Thymus (tissue), 11 donors: ENCODE measurements at regions not wholly inside any gene's neighbourhood (a gene's known extent, or its start where the extent isn't known, plus 50 kb on each side); places are given as distances from the start of the nearest gene placed in this dataset.

Source experiments
- DNase-seq, 9 donors: peaks; one replicate each; pipeline ENCODE4 v3.0.0-alpha.2; 2013; ENCODE audit warnings: low spot score in 9 of 9, low read depth in 6 of 9, missing footprints in 1 of 9
- H3K27ac ChIP-seq, 2 donors: one replicate each; pipeline ENCODE4 v1.5.1; 2013; ENCODE audit warnings: control low read depth in 1 of 2, low read depth in 1 of 2, low read length in 1 of 2, mild to moderate bottlenecking in 1 of 2, moderate library complexity in 1 of 2
- H3K27me3 ChIP-seq, 2 donors: one replicate each; pipeline ENCODE4 v1.5.1; 2013; ENCODE audit warnings: low read length in 1 of 2; ENCODE audit not compliant: control insufficient read depth in 2 of 2, insufficient read depth in 1 of 2
- H3K36me3 ChIP-seq, 2 donors: one replicate each; pipeline ENCODE4 v1.5.1; 2013; ENCODE audit warnings: low read length in 1 of 2, mild to moderate bottlenecking in 1 of 2, moderate library complexity in 1 of 2; ENCODE audit not compliant: control insufficient read depth in 2 of 2, insufficient read depth in 2 of 2
- H3K4me1 ChIP-seq, 2 donors: one replicate each; pipeline ENCODE4 v1.5.1; 2013; ENCODE audit warnings: low read length in 2 of 2; ENCODE audit not compliant: control insufficient read depth in 2 of 2, insufficient read depth in 2 of 2
- H3K4me3 ChIP-seq, 2 donors: one replicate each; pipeline ENCODE4 v1.5.1; 2013; ENCODE audit warnings: low read length in 2 of 2, control low read depth in 1 of 2, mild to moderate bottlenecking in 1 of 2
- H3K9me3 ChIP-seq, 2 donors: one replicate each; pipeline ENCODE4 v1.5.1; 2013; ENCODE audit warnings: low read length in 1 of 2, mild to moderate bottlenecking in 1 of 2; ENCODE audit not compliant: control insufficient read depth in 2 of 2, insufficient read depth in 1 of 2
- WGBS: extraction: QIAGEN DNeasy Blood & Tissue Kit; methylation state at CpG from one replicate; pipeline ENCODE4 v1.1.7; 2013; 5-methylcytosine and 5-hydroxymethylcytosine counted together
- donor health status: healthy.

GRCh38 chr10:2380218-2380617 is 642.9 kb upstream of the ADARB2 start:
- H3K4me3 ChIP-seq, result no peak overlapping the region
- H3K4me1 ChIP-seq, result no peaks in the 10 kb centered on the region
- 91% methylated on average over 8 of the region's 8 CpGs for WGBS
- no peaks in the 10 kb centered on the region for H3K36me3 ChIP-seq
- H3K9me3 ChIP-seq, result peaks cover 0 to 15% of the 10 kb centered on the region in 2 donors
- DNase-seq, result no peak
- no peaks in the 10 kb centered on the region for H3K27me3 ChIP-seq
- no peak overlapping the region for H3K27ac ChIP-seq

- Histone ChIP-seq H3K36me3 (no peaks in the 10 kb centered on the region), H3K4me1 (no peaks in the 10 kb centered on the region), H3K27ac (no peak overlapping the region), H3K4me3 (no peak overlapping the region), H3K9me3 (no peaks in the 10 kb centered on the region), H3K27me3 (no peaks in the 10 kb centered on the region)
- DNase-seq, result no peak
- WGBS, result 91% methylated on average over 5 of the region's 5 CpGs
These were observed 629.8 kb upstream of the ADARB2 start for GRCh38 chr10:2367083-2367482.

- H3K4me1 ChIP-seq, result no peaks in the 10 kb centered on the region
- H3K27ac ChIP-seq, result no peak overlapping the region
- H3K4me3 ChIP-seq, result no peak overlapping the region
- H3K27me3 ChIP-seq, result no peaks in the 10 kb centered on the region
- H3K9me3 ChIP-seq, result no peaks in the 10 kb centered on the region
- no peak for DNase-seq
- H3K36me3 ChIP-seq, result no peaks in the 10 kb centered on the region
These were observed 629.1 kb upstream of the ADARB2 start for GRCh38 chr10:2366264-2366931.

GRCh38 chr10:2362331-2362730 is 625.0 kb upstream of the ADARB2 start:
- no peaks in the 10 kb centered on the region for H3K27me3 ChIP-seq
- DNase-seq, result no peak
- no peaks in the 10 kb centered on the region for H3K36me3 ChIP-seq
- no peaks in the 10 kb centered on the region for H3K9me3 ChIP-seq
- H3K4me3 ChIP-seq, result no peak overlapping the region
- no peak overlapping the region for H3K27ac ChIP-seq
- no peaks in the 10 kb centered on the region for H3K4me1 ChIP-seq
- 94% methylated on average over 7 of the region's 7 CpGs for WGBS

GRCh38 chr10:2358586-2358985 is 621.3 kb upstream of the ADARB2 start:
- Histone ChIP-seq H3K4me1 (no peaks in the 10 kb centered on the region), H3K9me3 (no peaks in the 10 kb centered on the region), H3K27ac (no peak overlapping the region), H3K4me3 (no peak overlapping the region), H3K27me3 (no peaks in the 10 kb centered on the region), H3K36me3 (no peaks in the 10 kb centered on the region)
- DNase-seq, result no peak
- WGBS, result 86% methylated on average over 9 of the region's 9 CpGs

GRCh38 chr10:2356670-2357069 is 619.3 kb upstream of the ADARB2 start:
- no peaks in the 10 kb centered on the region for H3K36me3 ChIP-seq
- 98% methylated on average over 7 of the region's 7 CpGs for WGBS

GRCh38 chr10:2351566-2351965 is 614.2 kb upstream of the ADARB2 start:
- Histone ChIP-seq H3K27ac (no peak overlapping the region), H3K36me3 (no peaks in the 10 kb centered on the region), H3K9me3 (no peaks in the 10 kb centered on the region), H3K4me1 (no peaks in the 10 kb centered on the region), H3K4me3 (no peak overlapping the region), H3K27me3 (no peaks in the 10 kb centered on the region)
- no peak for DNase-seq
- WGBS, result 93% methylated on average over 16 of the region's 16 CpGs

More at GRCh38 chr10:2356670-2357069, 619.3 kb upstream of the ADARB2 start:
- DNase-seq, result no peak
- no peaks in the 10 kb centered on the region for H3K9me3 ChIP-seq
- no peak overlapping the region for H3K4me3 ChIP-seq
- no peak overlapping the region for H3K27ac ChIP-seq
- no peaks in the 10 kb centered on the region for H3K27me3 ChIP-seq
- no peaks in the 10 kb centered on the region for H3K4me1 ChIP-seq

- no peaks in the 10 kb centered on the region for H3K36me3 ChIP-seq
- no peak for DNase-seq
- H3K4me3 ChIP-seq, result no peak overlapping the region
- 88% methylated on average over 3 of the region's 3 CpGs for WGBS
- H3K9me3 ChIP-seq, result no peaks in the 10 kb centered on the region
- no peaks in the 10 kb centered on the region for H3K4me1 ChIP-seq
- no peak overlapping the region for H3K27ac ChIP-seq
- no peaks in the 10 kb centered on the region for H3K27me3 ChIP-seq
These were observed 604.9 kb upstream of the ADARB2 start for GRCh38 chr10:2342206-2342605.

- H3K27ac ChIP-seq, result no peak overlapping the region
- H3K36me3 ChIP-seq, result no peaks in the 10 kb centered on the region
- H3K4me1 ChIP-seq, result no peaks in the 10 kb centered on the region
- no peaks in the 10 kb centered on the region for H3K9me3 ChIP-seq
- DNase-seq, result no peak
- H3K4me3 ChIP-seq, result no peak overlapping the region
- WGBS, result 92% methylated on average over 11 of the region's 11 CpGs
- no peaks in the 10 kb centered on the region for H3K27me3 ChIP-seq
These were observed 603.7 kb upstream of the ADARB2 start for GRCh38 chr10:2340831-2341647.
